ENCODE measurements at regions not wholly inside any gene's neighbourhood (a gene's known extent, or its start where the extent isn't known, plus 50 kb on each side); places are given as distances from the start of the nearest gene placed in this dataset.
"Not testable (repeated sequence)": the region's sequence is repeated elsewhere in the genome, so short reads cannot be mapped to it uniquely, and the experiment has no call there.

DNA sequence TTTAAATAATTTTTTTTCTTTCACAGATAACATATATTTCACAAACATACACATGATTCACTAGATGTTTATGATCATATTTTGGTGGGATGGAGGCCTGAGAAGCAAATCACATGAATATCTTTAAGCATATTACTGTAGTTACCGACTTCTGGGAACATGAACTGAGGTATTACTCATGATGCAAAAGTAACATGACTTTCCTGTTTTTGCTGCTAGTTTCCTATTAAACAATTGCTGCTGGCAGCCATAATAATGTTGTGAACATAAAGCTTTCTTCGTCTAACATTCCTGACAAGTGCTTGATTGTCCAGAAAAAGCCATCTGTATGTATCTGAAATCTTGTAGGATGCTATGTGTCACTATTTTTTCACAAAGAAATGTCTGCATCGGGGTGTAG lies 145.4 kb downstream of the MTX2 start:
- Histone ChIP-seq H3K4me1 (ENCODE audit: insufficient read depth, low read length) (no peaks in the 10 kb centered on the region), H2AFZ (ENCODE audit: low read depth, low read length) (no peak overlapping the region), H3K36me3 (ENCODE audit: insufficient read depth, low read length) (no peaks in the 10 kb centered on the region), H3K9me3 (ENCODE audit: low read length) (no peaks in the 10 kb centered on the region), H3K4me3 (ENCODE audit: low read length) (no peak overlapping the region), H3K27me3 (ENCODE audit: insufficient read depth, low read length) (no peaks in the 10 kb centered on the region)

DNA sequence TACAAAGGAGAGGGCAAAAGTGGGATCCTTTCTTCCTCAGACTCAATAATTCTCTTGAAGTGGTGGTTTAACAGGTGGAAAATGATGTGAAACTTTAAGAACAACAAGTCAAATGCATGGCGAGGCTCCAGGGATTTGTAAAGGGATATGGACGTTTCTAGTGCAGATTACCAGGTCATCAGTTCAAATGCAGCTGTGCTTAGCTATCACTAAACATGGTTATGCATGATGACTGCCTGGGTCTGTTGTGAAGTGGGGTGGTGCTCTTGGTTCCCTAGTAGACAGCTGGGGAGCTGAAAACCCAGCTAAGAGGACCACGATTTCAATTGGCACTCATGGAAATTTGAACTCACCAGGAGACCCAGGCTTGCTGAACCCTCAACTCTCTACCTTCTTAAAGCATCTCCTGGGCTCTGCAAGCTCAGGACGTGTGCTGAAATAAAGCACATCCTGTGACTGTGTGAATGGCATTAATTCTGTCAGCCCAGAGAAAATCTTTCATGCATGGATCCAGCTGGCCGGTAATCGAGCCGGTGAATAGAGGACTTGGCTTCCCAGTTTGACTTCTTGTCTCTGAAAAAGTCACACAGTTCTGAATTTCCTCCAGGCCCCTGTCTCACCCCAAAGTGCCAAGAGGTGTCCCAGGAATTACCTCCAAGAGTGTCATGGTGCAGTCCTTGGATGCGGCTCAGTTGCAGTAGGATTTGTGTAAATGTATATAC lies 146.1 kb downstream of the MTX2 start:
- Histone ChIP-seq H3K4me1 (ENCODE audit: insufficient read depth, low read length) (no peaks in the 10 kb centered on the region), H3K4me3 (ENCODE audit: low read length) (no peak overlapping the region), H3K27me3 (ENCODE audit: insufficient read depth, low read length) (no peaks in the 10 kb centered on the region), H2AFZ (ENCODE audit: low read depth, low read length) (no peak overlapping the region), H3K9me3 (ENCODE audit: low read length) (no peaks in the 10 kb centered on the region), H3K36me3 (ENCODE audit: insufficient read depth, low read length) (no peaks in the 10 kb centered on the region)

DNA sequence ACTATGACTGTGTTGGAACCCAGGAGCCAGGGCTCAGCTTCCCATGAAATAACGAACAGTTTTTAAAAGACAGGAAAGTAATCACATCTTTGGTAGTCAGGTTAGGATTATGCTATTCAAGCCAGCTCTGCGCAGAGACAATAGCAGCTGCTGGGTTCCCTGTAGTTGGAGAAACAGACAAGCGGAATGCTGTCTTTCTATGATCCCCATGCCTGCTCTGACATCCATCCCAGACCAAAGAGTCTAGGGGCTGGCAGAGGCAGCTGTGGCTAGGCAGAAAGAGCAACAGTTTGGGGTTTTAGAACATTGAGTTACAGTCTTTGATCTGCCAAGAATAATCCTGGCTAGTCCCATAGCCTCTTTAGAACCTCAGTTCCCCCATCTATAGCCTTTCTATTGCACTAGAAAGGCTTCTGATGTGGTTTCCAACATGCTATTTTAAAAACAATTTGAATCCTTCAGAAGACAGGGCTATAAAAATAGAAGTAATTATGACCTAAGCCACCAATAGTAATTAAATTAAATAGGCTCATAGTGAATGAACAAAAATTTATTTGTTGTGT lies 146.8 kb downstream of the MTX2 start:
- Histone ChIP-seq H3K36me3 (ENCODE audit: insufficient read depth, low read length) (no peaks in the 10 kb centered on the region), H3K27me3 (ENCODE audit: insufficient read depth, low read length) (no peaks in the 10 kb centered on the region), H3K4me3 (ENCODE audit: low read length) (no peak overlapping the region), H3K4me1 (ENCODE audit: insufficient read depth, low read length) (no peaks in the 10 kb centered on the region), H3K9me3 (ENCODE audit: low read length) (no peaks in the 10 kb centered on the region), H2AFZ (ENCODE audit: low read depth, low read length) (no peak overlapping the region)

DNA sequence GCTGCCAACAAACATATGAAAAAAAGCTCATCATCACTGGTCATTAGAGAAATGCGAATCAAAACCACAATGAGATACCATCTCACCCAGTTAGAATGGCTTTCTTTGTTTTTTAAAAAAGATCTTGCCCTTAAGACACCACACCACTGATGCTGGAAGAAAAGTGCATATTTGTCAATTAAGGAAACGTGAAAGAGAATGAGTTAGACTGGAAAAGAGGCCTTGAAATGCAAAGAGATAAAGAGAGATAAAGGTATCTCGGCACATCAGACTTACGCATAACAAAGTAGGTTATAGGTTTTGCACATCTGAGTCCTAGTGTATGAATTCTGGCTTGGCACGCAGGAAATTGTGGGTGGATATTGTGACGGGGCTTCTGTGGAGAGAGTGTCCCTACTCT lies 149.5 kb downstream of the MTX2 start:
- Histone ChIP-seq H3K4me1 (ENCODE audit: insufficient read depth, low read length) (no peaks in the 10 kb centered on the region), H3K36me3 (ENCODE audit: insufficient read depth, low read length) (no peaks in the 10 kb centered on the region), H2AFZ (ENCODE audit: low read depth, low read length) (no peak overlapping the region), H3K9me3 (ENCODE audit: low read length) (no peaks in the 10 kb centered on the region), H3K27me3 (ENCODE audit: insufficient read depth, low read length) (no peaks in the 10 kb centered on the region), H3K4me3 (ENCODE audit: low read length) (no peak overlapping the region)

DNA sequence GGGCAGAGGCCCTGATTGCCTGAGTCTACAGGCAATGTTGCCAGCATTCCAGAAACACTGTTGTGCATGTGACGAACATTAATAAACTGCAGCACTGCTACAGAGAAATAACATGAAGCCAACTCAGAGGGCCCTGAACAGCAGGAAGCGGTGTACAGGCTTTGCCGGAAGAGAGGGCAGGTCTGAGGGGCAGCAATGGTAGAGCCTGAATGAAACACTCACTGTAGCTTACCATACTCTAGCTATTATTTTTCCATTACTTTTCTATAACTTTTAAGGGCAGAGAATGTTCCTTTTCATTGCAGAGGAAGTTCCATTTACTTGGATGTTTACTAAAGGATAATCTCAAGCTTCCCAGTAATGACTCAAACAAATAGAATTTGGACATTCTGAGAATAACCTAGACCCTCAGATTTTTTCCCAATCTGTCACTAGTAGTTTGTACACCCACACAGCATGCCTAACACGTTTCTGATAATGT lies 150.4 kb downstream of the MTX2 start:
- Histone ChIP-seq H3K9me3 (ENCODE audit: low read length) (no peaks in the 10 kb centered on the region), H2AFZ (ENCODE audit: low read depth, low read length) (no peak overlapping the region), H3K36me3 (ENCODE audit: insufficient read depth, low read length) (no peaks in the 10 kb centered on the region), H3K4me3 (ENCODE audit: low read length) (no peak overlapping the region), H3K27me3 (ENCODE audit: insufficient read depth, low read length) (no peaks in the 10 kb centered on the region), H3K4me1 (ENCODE audit: insufficient read depth, low read length) (no peaks in the 10 kb centered on the region)

DNA sequence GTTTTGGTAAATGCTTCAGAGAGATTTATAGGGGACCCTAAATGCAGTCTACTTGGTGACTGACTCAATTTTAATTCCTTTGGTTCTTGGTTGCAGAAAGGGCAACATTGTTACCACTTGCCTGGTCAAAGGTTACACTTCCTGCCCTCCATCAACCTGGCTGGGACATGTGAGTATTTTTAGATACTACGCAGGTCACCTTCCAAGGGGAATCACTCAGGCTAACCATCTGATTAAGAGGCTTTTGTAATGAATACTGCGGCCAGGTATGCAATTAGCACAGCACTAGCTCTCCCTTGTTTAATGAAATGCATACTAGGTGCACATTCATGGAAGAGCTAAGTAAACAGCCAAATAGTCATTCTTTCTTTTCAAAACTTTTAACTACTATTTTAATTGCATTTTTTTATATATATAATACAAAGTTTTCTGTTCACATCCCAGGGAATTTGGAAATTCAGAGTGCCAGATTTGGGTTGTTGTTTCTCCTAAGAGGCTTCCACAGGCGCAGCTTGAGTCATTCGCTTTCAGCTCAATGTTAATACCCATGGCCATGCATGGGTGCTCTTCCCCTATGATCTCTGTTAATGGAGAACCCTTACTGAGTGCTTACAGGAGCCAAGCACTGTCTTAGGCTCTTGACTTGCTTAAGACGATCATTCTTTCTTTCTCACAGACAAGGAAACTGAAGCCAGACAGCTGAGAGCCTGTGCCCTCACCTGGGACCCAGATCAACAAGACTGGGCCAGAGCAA lies 152.2 kb downstream of the MTX2 start:
- Histone ChIP-seq H3K27me3 (ENCODE audit: insufficient read depth, low read length) (no peaks in the 10 kb centered on the region), H3K4me1 (ENCODE audit: insufficient read depth, low read length) (no peaks in the 10 kb centered on the region), H3K4me3 (ENCODE audit: low read length) (no peak overlapping the region)

GRCh38 chr2:176423819-176424218 lies 154.6 kb downstream of the MTX2 start:
- H3K4me1 ChIP-seq (ENCODE audit: insufficient read depth, low read length): no peaks in the 10 kb centered on the region

More for the DNA sequence above, 152.2 kb downstream of the MTX2 start:
- Histone ChIP-seq H3K36me3 (ENCODE audit: insufficient read depth, low read length) (no peaks in the 10 kb centered on the region), H3K9me3 (ENCODE audit: low read length) (no peaks in the 10 kb centered on the region), H2AFZ (ENCODE audit: low read depth, low read length) (no peak overlapping the region)

GRCh38 chr2:176424746-176425145 lies 155.5 kb downstream of the MTX2 start:
- H3K4me3 ChIP-seq (ENCODE audit: low read length): no peak overlapping the region
- no peaks in the 10 kb centered on the region for H3K36me3 ChIP-seq (ENCODE audit: insufficient read depth, low read length)
- H3K9me3 ChIP-seq (ENCODE audit: low read length): no peaks in the 10 kb centered on the region
- H3K27me3 ChIP-seq (ENCODE audit: insufficient read depth, low read length): no peaks in the 10 kb centered on the region
- no peaks in the 10 kb centered on the region for H3K4me1 ChIP-seq (ENCODE audit: insufficient read depth, low read length)
- no peak overlapping the region for H2AFZ ChIP-seq (ENCODE audit: low read depth, low read length)

More at GRCh38 chr2:176423819-176424218, 154.6 kb downstream of the MTX2 start:
- Histone ChIP-seq H3K9me3 (ENCODE audit: low read length) (no peaks in the 10 kb centered on the region), H2AFZ (ENCODE audit: low read depth, low read length) (no peak overlapping the region), H3K4me3 (ENCODE audit: low read length) (no peak overlapping the region), H3K36me3 (ENCODE audit: insufficient read depth, low read length) (no peaks in the 10 kb centered on the region), H3K27me3 (ENCODE audit: insufficient read depth, low read length) (no peaks in the 10 kb centered on the region)

- H3K4me1 ChIP-seq (ENCODE audit: insufficient read depth, low read length): no peaks in the 10 kb centered on the region
- H3K36me3 ChIP-seq (ENCODE audit: insufficient read depth, low read length): no peaks in the 10 kb centered on the region
- no peak overlapping the region for H2AFZ ChIP-seq (ENCODE audit: low read depth, low read length)
- H3K4me3 ChIP-seq (ENCODE audit: low read length): no peak overlapping the region
- no peaks in the 10 kb centered on the region for H3K9me3 ChIP-seq (ENCODE audit: low read length)
- no peaks in the 10 kb centered on the region for H3K27me3 ChIP-seq (ENCODE audit: insufficient read depth, low read length)
These were observed 158.3 kb downstream of the MTX2 start for GRCh38 chr2:176427549-176427948.

DNA sequence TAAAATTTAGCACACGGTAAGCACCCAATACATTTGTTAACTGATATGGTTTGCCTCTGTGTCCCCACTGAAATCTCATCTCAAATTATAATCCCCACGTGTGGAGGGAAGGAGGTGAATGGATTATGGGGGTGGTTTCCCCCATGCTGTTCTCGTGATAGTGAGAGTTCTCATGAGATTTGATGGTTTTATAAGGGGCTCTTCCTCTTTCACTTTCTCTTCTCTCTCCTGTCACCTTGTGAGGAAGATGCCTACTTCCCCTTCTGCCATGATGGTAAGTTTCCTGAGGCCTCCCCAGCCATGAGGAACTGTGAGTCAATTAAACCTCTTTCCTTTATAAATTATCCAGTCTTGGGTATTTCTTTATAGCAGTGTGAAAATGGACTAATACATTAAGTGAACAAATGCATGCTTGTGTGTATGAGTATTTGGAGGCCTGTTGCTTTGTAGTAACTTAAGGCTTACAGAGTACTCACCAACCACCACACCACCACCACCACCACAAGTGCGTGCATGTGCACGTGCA lies 159.8 kb downstream of the MTX2 start:
- not testable (repeated sequence) for H3K4me1 ChIP-seq (ENCODE audit: insufficient read depth, low read length); H3K9me3 ChIP-seq (ENCODE audit: low read length); H2AFZ ChIP-seq (ENCODE audit: low read depth, low read length); H3K4me3 ChIP-seq (ENCODE audit: low read length); H3K36me3 ChIP-seq (ENCODE audit: insufficient read depth, low read length); H3K27me3 ChIP-seq (ENCODE audit: insufficient read depth, low read length)

- Histone ChIP-seq H2AFZ (ENCODE audit: low read depth, low read length) (no peak overlapping the region), H3K4me1 (ENCODE audit: insufficient read depth, low read length) (no peaks in the 10 kb centered on the region), H3K36me3 (ENCODE audit: insufficient read depth, low read length) (no peaks in the 10 kb centered on the region), H3K27me3 (ENCODE audit: insufficient read depth, low read length) (no peaks in the 10 kb centered on the region), H3K4me3 (ENCODE audit: low read length) (no peak overlapping the region), H3K9me3 (ENCODE audit: low read length) (no peaks in the 10 kb centered on the region)
These were observed 163.2 kb downstream of the MTX2 start for GRCh38 chr2:176432434-176432833.

- H3K36me3 ChIP-seq (ENCODE audit: insufficient read depth, low read length): no peaks in the 10 kb centered on the region
- no peak overlapping the region for H2AFZ ChIP-seq (ENCODE audit: low read depth, low read length)
- H3K4me3 ChIP-seq (ENCODE audit: low read length): no peak overlapping the region
- no peaks in the 10 kb centered on the region for H3K27me3 ChIP-seq (ENCODE audit: insufficient read depth, low read length)
- H3K9me3 ChIP-seq (ENCODE audit: low read length): no peaks in the 10 kb centered on the region
- no peaks in the 10 kb centered on the region for H3K4me1 ChIP-seq (ENCODE audit: insufficient read depth, low read length)
These were observed 166.5 kb downstream of the MTX2 start for GRCh38 chr2:176435729-176436128.

- no peaks in the 10 kb centered on the region for H3K36me3 ChIP-seq (ENCODE audit: insufficient read depth, low read length)
- H3K9me3 ChIP-seq (ENCODE audit: low read length): no peaks in the 10 kb centered on the region
- H2AFZ ChIP-seq (ENCODE audit: low read depth, low read length): no peak overlapping the region
- H3K27me3 ChIP-seq (ENCODE audit: insufficient read depth, low read length): no peaks in the 10 kb centered on the region
- H3K4me3 ChIP-seq (ENCODE audit: low read length): no peak overlapping the region
- H3K4me1 ChIP-seq (ENCODE audit: insufficient read depth, low read length): no peaks in the 10 kb centered on the region
These were observed 174.7 kb downstream of the MTX2 start for GRCh38 chr2:176443946-176444345.
